UCSD-AML1 (cell line): ENCODE measurements at regions not wholly inside any gene's neighbourhood (a gene's known extent, or its start where the extent isn't known, plus 50 kb on each side); places are given as distances from the start of the nearest gene placed in this dataset.
"Not testable (repeated sequence)": the region's sequence is repeated elsewhere in the genome, so short reads cannot be mapped to it uniquely, and the experiment has no call there.

Experiments
- DNase-seq: peaks from one replicate; lab custom pipeline; 2025; ENCODE audit not compliant: unreplicated experiment; lab: John Stamatoyannopoulos, UW

DNA sequence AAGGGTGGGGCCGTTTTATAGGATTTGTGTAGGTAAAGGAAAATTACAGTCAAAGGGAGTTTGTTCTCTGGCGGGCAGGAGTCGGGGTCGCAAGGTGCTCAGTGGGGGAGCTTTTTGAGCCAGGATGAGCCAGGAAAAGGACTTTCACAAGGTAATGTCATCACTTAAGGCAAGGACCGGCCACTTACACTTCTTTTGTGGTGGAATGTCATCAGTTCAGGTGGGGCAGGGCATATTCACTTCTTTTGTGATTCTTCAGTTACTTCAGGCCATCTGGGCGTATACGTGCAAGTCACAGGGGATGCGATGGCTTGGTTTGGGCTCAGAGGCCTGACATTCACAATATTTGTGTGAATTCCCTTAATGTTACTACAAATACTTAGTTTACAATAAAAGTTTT, 88.2 kb upstream of the MAP3K7 start:
- DNase-seq = not testable (repeated sequence)

DNA sequence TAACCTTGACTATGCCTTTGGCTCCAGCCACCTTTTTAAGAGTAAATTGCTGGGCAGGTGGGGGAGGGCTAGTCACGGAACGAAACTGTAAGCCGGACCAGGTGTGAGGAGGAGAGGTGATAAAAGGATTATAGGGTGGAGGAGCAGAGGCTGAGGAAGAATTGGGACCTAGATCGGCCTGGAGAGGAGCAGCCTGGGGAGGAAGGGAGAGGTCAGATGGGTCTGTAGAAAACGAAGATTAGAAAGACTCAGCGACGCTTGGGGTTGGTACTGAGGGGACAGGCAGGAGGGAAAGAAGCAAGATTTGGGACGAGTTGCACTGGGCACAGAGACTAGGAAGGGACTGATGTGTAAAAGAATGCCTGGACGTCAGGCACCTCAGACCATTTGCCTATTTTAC, 87.2 kb upstream of the MAP3K7 start:
- DNase-seq = not testable (repeated sequence)

DNA sequence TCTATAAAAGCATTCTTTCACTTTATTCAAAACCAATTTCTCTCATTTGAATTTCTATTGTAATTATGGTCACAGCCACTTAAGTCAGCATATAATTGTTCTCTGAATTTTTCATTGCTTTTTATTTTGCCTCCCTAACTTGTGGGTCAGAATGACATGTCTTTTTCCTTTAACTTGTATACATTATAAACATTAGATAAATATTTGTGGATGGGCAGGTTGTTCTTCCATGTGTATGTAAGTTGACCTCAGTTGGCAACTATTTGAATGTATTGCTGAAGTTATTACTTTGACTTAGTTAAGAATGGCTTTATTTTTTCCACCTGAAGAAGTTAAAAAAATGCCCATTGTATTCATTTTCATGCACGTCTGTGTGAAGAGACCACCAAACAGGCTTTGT, 83.0 kb upstream of the MAP3K7 start:
- DNase-seq = no peak

DNA sequence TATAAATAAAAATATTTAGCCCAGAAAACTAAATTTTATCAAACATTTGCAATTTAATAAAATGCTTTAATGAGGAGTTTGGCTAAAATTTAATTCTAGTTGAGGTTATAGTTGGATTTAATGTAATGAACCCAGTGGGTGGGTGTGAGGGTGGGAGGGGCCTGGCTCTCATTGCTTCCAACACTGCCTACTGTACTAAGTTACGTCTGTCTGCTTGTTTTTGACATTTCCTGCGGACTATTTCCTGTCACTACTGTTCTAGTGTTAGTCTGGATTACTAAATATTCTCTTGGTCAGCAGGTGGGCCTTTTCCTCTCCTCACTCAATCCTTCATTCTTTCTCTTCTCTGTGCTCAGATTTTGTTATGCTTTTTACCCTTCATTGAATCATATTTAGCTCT, 82.5 kb upstream of the MAP3K7 start:
- DNase-seq = no peak

DNA sequence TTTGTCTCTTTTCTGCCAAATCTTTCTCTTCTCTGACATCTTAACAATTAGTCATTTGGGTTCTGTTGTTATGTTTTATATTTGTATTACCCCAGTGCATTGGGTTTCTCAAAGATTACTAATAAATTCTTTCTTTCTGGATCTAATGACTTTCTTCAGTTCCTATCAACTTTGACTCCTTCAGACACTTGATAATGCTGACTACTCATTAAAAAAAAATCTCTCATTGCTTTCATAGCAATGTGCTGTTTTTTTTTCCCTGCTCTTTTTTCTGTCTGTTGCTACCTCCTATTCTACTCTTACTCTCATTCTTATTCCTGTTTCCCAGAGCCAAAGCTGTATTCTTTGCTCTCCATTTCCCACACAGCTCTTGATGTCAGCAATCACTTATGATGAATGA, 81.3 kb upstream of the MAP3K7 start:
- no peak for DNase-seq

DNA sequence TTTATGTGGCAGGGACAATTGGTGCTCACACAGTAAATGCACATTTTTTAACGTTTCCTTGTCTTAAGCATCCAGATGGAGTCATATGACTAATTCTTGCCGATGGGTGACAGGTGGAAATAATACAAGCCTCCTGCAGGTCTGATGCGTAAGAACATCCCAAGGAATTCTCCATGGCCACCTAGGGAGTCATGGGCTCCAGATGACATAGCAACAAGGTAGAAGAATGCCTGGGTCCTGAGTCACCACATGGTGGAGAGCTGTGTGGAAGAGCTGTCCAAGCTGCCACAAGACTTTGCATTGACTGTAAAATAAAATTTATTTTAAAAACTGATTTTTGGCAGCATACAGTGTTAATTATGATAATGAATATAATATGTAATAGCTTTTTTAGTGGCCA, 77.0 kb upstream of the MAP3K7 start:
- no peak for DNase-seq

DNA sequence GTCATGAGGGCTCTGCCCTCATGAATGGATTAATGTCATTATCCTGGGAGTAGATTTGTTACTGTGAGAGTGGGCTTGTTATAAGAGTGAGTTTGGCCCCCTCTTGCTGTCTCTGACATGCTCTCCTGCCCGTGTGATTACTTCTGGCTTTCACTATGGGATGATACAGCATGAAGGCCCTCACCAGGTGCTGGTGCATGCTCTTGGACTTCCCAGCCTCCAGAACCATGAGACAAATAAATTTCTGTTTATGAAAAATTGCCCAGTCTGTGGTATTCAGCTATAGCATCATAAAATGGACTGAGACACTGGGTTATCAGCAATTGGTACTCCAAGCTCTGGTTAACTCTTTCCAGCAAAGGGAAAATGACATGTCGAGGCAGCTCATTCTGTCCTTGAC, 76.2 kb upstream of the MAP3K7 start:
- no peak for DNase-seq

DNA sequence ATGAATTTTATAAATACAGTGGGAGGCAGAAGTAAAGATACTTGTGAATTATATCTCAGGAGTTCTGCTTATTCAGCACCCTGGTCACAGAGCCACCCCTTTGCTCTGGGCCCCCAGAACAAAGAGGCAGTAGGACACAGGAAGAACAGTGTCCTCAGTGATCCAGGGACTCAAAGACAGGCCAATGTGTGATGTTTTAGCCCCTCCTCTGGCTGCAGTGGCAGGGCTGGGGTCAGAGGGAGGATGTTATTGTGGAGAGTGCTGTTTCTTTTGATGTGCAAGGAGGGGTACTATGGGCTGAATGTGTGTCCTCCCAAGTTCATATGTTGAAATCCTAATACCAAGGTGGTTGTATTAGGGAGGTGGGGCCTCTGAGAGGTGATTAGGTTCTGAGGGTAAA, 74.1 kb upstream of the MAP3K7 start:
- DNase-seq = no peak

DNA sequence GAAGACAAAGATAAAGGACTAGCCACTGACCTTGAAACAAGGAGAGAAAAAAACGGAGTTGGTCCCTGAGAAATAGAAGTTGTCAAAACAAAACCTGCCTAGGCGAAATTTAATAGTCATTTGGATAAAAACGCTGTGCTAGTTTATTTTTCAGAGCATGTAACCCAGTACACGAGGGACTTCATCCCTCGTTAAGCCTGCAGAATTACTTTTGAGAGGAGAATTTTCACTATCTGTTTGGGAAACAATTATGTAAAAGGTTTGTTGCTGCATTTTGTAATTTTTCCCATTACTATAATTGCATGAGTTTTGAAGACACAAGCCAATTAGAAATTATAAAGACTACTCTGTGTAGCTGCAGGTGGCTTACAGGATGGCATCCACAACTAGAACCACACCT, 71.6 kb upstream of the MAP3K7 start:
- DNase-seq = no peak

DNA sequence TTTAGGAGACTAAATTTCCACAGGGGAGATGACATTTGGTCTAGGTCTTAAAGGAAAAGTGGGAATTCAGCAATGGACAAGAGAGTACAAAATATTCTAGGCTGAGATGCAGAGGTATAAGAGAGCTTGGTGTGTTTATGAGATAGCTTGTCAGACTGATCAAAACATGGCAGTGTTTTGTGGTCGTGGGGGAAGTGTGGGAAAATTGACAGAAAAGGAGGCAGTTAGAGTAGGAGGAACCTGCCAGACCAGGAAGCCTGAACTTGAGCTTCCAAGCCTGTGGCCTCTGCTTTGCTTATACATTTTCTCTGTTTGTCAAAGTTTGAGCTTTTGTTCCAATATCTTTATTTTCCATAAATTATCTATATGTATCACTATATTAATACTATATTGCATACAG, 69.5 kb upstream of the MAP3K7 start:
- DNase-seq = no peak

DNA sequence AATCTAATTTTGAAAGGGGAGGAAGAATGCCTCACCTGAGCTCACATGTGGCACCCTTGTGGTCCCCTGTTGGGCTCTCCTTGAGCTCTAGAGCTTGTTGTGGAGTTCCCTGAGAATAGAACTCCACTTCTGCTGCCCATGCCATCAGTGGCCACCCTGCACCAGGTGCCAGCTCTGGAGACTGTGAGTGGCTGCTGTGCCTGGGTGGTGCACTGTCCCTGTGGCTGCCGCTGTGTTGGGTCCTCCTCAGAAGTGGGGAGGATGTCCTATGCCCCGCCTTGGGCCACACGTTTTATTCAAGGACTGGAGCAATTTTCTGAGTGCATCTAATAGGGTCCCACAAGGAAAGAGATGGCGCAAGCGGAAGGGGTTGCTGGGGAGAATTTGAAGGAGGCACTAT, 67.9 kb upstream of the MAP3K7 start:
- DNase-seq = no peak

DNA sequence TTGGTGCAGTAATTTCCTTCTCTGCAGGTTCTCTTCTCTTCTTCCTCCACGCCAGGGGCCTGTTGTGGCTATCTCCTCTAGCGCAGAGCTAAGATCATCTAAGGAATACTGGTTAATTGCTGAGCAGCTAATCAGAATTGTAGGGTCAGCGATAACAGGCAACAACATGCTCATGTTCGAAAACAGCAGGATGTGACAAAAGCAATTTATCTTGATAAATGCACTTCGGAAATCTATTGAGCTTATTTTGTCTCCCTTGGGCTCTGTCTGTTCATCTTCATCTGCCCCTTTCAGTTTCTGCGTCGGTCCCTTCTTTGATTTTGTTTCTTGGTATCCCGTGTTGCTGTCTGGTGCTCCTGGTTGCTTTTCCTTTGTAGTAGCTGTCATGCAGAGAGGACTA, 67.3 kb upstream of the MAP3K7 start:
- DNase-seq = no peak

DNA sequence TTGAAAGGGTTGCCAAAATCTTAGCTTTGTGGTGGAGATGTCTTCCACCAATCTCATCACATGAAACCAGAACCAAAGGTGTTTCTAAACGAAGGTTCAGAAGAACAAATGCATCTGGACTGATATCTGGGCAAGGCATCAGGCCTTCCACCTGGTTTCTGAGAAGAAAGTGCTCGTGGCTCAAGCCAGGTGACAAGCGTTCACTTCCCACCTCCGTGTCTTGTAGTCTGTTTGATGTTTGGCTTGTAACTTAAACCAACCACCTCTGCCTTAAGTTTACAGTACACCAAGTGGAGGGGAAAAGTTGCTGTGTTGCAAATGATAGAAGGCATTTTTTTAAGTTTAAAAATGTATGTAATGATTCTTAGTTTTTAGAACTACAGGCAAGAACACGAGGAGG, 66.9 kb upstream of the MAP3K7 start:
- no peak for DNase-seq

DNA sequence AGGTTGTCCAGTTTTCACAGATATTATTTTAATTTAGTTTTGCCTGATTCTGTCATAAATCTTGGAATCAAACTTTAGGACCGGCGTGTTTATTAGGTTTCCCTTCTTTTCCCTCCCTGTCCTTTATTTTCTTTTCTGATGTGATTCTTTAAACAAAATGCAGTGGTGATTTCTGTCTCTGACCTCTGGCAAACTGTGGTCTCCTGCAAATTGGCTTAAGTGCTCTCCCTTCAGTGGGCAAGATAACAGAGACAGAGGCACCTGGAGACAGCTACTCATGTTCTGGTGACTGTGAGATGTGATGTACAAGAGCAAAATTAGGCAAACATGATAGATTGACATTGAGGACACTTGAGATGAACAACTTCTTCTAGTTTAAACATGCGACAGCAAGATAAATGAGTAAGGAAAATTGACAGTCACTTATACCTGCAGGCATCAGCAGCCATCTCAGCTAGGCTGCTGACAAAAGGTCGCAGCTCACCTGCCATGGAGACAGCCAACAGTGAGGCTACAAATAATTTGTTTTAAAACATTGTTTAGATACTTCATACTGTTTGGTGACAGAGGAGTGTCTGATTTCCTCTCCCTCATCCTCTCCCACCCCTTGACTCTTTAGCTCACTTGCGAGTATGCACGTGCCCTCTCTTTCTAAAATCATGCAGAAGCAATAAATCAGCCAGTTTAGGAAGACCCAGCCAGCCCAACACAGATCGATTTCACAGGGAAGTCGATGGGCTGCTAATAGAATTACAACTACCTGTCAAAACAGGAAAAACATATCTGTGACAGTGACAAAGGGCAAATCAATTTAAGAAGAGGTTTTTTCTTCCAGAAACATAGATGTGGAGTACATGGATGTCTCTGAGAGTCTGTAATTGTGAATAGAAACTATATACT, 63.4 kb upstream of the MAP3K7 start:
- no peak for DNase-seq

DNA sequence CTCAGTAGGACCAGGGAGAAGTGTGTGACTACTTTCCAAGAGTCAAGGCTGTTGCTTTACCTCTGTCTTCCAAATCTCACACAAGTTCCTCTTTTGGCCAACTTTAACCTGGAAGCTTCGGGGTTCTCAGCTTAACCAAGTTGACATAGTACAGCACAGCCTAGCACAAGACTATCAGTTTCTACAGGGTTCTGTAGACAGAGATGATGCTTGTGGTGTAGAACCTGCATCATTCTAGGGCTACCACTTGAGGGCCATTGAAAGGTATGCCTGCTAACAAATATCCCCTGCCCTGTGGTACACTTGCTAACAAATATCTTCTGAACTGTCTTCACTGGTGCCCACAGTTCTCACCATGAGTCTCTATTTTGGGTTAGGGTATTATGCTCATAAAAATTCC, 62.0 kb upstream of the MAP3K7 start:
- no peak for DNase-seq

DNA sequence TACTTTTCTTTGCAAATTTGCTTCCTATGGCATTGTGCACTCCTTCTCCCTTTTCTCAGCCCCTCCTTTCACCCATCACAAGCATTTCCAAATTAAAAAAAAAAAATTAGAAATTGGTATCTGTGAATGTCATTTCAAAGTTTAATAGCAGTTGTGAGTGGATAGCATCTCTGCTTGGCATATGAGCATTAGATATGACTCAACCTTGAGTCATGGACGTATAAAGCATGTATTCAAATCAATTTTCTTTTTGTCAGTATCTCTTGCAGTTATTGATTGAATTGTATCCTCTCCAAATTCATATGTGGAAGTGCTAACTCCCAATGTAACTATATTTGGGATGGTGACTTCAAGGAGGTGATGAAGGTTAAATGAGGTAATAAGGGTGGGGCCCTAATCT, 60.1 kb upstream of the MAP3K7 start:
- no peak for DNase-seq

DNA sequence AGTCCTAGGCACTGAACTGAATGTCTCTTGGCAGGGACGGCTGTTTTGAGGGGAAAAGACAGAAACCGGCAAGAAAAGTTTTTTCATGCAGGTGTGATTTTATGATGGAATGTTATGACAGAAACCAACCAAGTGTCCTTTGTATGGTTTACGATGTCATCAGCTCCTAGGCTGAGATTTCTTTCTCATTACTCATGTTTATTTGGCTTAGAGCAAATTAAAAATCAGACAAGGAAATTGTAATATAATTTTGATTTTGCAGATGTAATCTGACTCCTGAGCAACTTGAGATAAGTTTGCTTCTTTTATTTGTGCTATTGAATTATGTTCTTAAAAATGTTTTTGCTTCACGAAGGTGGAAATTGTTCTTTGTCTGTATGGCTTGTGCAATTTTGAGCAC, 58.8 kb upstream of the MAP3K7 start:
- DNase-seq = no peak

DNA sequence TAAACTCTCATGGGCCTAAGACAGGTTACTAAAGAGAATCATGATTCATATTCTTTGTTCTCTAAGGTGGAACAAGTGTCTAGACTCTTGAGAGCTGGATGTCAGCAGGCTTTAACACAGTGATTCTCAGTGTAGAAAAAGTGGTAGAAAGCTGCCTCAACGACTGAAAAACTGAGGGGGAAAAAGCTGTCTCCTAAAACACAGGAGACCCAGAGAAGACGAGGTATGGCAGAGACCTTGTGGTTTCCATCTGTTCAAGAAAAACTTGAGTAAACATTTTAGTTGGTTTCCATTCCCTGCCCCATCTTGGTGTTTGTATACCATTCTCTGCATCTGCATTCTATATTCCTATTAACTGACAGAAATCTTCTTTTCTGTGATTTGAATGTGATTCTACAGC, 57.6 kb upstream of the MAP3K7 start:
- DNase-seq = no peak

DNA sequence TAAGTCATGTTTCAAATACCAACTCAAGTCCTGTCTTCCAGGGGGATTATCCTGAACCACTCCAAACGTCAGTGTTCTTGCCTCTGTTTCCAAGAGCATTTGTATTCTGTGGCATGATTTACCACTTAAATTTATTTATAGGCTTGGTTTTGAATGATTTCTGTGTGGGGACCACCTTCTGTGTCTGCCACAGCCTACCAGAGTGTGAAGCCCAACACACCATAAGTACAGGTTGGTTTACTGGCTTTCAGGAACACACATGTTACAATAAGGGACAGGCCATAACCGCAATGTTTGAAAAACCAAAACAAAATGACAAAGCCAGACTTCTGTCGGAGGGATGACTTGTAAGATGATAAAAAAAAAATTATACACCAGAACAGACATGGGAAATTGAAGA, 56.5 kb upstream of the MAP3K7 start:
- no peak for DNase-seq

DNA sequence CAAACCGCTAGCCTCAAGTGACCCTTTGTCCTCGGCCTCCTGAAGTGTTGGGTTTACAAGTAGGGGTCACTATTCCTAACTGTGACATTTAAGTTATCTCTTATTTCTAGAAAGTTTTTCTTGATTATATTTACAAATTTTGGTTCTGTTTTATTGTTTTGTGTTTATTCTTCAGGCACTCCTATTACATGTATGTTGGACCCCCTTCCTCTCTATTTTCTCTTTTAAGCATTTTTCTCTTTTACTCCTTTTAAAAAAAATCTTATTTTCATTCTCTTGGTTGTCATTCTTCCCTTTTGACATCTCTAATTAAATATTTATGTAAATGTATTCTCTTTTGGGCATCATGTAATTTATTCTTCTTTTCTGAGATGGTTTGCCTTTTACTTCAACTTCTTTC, 50.4 kb upstream of the MAP3K7 start:
- no peak for DNase-seq
